GM12874 (cell line): ENCODE measurements at regions not wholly inside any gene's neighbourhood (a gene's known extent, or its start where the extent isn't known, plus 50 kb on each side); places are given as distances from the start of the nearest gene placed in this dataset.

ENCODE experiments used
- CTCF ChIP-seq: IDR thresholded peaks from 2 replicates; pipeline ENCODE4 v1.5.1; 2011; ENCODE audit warnings: low read depth, mild to moderate bottlenecking, control low read depth, low read length, moderate library complexity; ENCODE audit not compliant: insufficient read depth

GRCh38 chr4:140257461-140258305 is 103.7 kb upstream of the MAML3 start:
- no peak for TF ChIP-seq CTCF

GRCh38 chr4:140256941-140257340 is 103.0 kb upstream of the MAML3 start:
- no peak for TF ChIP-seq CTCF

GRCh38 chr4:140256335-140256734 is 102.4 kb upstream of the MAML3 start:
- TF ChIP-seq CTCF: no peak

- no peak for TF ChIP-seq CTCF
Observed at GRCh38 chr4:140255927-140256326, 101.9 kb upstream of the MAML3 start.

GRCh38 chr4:140255467-140255866 is 101.5 kb upstream of the MAML3 start:
- TF ChIP-seq CTCF: no peak

- TF ChIP-seq CTCF: no peak
Observed at GRCh38 chr4:140254651-140255299, 100.8 kb upstream of the MAML3 start.

- no peak for TF ChIP-seq CTCF
Observed at GRCh38 chr4:140253556-140254027, 99.6 kb upstream of the MAML3 start.
